ENCODE measurements at regions not wholly inside any gene's neighbourhood (a gene's known extent, or its start where the extent isn't known, plus 50 kb on each side); places are given as distances from the start of the nearest gene placed in this dataset.
"Not testable (repeated sequence)": the region's sequence is repeated elsewhere in the genome, so short reads cannot be mapped to it uniquely, and the experiment has no call there.

DNA sequence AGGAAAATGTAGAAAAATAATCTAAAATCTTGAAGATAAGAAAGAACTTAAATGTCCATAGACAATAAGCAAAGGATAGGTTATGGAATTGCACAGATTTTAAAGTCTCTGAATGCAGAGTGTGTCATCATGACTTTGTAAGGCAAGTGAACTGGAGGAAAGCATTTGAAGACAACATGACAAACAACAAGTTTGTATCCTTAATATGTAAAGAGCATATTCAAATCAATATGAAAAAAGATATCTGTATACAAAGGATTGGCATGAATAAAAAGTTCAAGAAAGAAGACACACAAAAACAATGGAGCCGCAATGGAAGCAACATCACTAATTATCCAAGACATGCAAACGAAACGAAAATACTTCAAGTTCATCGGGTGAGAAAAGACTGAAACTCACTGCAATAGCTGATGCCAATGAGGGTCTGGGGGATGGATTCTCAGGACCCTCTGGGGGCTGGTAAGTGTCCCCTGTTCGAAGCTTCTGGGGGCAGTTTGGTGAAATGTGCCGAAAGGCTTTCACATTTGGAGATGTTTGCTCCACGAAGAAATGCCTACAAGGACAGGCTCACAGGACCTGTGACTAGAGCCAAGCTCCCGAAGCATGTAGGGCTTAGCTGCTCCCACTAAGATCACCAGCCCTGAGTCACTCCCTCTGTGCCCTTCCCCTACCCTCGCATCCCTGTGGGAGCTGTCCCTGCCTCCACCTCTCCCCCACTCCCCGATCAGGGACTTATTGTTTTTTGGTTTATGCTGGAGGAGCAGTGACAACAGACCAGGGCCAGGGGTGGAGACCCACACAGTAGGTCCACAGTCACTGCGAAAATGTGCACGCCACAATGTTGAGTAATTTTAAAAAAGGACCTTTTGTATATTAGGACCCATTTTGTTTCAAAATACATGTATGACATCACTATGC is 345.7 kb upstream of the SFSWAP start:
- H3K4me1 ChIP-seq, result no peaks in the 10 kb centered on the region
- no peak for ATAC-seq
- intact Hi-C loops (cut with DNase I), result no loop called here
- H3K9me3 ChIP-seq, result no peaks in the 10 kb centered on the region
- H3K27ac ChIP-seq, result no peak overlapping the region
- DNase-seq, result no peak
- H3K4me3 ChIP-seq, result no peak overlapping the region
- no peaks in the 10 kb centered on the region for H3K36me3 ChIP-seq
- TF ChIP-seq, protein P1, sequence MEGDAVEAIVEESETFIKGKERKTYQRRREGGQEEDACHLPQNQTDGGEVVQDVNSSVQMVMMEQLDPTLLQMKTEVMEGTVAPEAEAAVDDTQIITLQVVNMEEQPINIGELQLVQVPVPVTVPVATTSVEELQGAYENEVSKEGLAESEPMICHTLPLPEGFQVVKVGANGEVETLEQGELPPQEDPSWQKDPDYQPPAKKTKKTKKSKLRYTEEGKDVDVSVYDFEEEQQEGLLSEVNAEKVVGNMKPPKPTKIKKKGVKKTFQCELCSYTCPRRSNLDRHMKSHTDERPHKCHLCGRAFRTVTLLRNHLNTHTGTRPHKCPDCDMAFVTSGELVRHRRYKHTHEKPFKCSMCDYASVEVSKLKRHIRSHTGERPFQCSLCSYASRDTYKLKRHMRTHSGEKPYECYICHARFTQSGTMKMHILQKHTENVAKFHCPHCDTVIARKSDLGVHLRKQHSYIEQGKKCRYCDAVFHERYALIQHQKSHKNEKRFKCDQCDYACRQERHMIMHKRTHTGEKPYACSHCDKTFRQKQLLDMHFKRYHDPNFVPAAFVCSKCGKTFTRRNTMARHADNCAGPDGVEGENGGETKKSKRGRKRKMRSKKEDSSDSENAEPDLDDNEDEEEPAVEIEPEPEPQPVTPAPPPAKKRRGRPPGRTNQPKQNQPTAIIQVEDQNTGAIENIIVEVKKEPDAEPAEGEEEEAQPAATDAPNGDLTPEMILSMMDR (IDR thresholded peaks at IDR 0.05), result no peak
- peaks cover 0 to 22% of the 10 kb centered on the region in 2 donors for H3K27me3 ChIP-seq

DNA sequence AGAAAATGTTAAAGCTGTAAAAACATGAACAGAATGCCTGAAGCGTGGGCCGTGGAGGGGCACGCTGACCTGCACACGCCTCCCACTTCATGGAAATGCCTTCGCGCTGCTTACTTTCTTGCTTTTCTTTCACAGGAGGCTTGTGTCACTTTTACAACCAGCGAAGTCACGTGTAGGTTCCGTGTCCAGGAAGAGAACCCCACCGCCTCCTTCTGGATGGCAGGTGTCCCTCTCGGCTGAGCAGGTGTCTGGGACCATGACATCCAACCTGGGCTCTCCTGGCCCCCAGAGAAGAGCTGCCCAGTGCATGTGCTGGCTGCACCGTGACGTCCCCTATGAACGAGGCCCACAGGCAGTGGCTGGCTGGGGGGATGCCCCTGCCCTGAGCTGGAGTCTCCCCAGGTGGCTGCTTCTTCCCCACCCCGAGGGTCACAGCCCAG is 345.0 kb upstream of the SFSWAP start:
- peak in 1 of 4 donors; percentile 43 for DNase-seq
- H3K9me3 ChIP-seq, result no peaks in the 10 kb centered on the region
- no peak overlapping the region for H3K27ac ChIP-seq
- peaks cover 0 to 22% of the 10 kb centered on the region in 2 donors for H3K27me3 ChIP-seq
- no peak for ATAC-seq
- TF ChIP-seq, protein P1 (IDR thresholded peaks at IDR 0.05), result no peak
- intact Hi-C loops (cut with DNase I), result no loop called here
- no peaks in the 10 kb centered on the region for H3K36me3 ChIP-seq
- H3K4me3 ChIP-seq, result no peak overlapping the region
- no peaks in the 10 kb centered on the region for H3K4me1 ChIP-seq

DNA sequence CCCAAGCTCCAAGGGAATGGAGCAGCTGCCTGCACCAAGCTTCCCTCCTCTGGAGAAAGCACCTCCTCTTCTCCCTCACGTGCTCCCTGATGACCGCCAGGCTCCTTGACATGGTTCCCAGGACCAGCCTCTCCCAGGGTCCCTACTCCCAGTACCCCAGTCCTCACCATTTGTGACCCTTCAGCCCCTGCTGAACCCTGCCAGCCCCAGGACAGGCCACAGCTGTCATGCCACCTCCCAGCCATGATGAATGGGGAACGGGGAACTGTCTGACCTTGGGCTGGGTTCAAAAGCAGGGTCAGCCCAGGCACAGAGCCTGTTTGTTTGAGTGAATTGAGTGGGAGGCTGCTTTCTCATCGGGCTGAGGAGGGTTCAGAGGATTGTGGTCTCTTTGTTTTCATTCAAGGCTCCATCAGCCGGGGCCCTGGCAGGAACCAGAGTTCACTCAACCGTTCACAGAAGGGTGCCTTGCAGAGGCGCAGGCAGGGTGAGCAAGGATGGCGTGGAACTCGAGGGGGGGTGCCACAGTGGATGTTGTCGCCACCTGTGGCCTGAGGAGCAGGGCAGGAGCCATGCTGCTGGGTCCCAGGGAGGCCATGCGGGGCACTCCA is 344.5 kb upstream of the SFSWAP start:
- Histone ChIP-seq H3K27ac (no peak overlapping the region), H3K9me3 (no peaks in the 10 kb centered on the region), H3K4me1 (no peaks in the 10 kb centered on the region), H3K36me3 (no peaks in the 10 kb centered on the region), H3K27me3 (peaks cover 0 to 22% of the 10 kb centered on the region in 2 donors), H3K4me3 (no peak overlapping the region)
- ATAC-seq, result no peak
- DNase-seq, result peak in 1 of 4 donors; percentile 39
- TF ChIP-seq, protein P1 (IDR thresholded peaks at IDR 0.05), result no peak
- intact Hi-C loops (cut with DNase I), result no loop called here

DNA sequence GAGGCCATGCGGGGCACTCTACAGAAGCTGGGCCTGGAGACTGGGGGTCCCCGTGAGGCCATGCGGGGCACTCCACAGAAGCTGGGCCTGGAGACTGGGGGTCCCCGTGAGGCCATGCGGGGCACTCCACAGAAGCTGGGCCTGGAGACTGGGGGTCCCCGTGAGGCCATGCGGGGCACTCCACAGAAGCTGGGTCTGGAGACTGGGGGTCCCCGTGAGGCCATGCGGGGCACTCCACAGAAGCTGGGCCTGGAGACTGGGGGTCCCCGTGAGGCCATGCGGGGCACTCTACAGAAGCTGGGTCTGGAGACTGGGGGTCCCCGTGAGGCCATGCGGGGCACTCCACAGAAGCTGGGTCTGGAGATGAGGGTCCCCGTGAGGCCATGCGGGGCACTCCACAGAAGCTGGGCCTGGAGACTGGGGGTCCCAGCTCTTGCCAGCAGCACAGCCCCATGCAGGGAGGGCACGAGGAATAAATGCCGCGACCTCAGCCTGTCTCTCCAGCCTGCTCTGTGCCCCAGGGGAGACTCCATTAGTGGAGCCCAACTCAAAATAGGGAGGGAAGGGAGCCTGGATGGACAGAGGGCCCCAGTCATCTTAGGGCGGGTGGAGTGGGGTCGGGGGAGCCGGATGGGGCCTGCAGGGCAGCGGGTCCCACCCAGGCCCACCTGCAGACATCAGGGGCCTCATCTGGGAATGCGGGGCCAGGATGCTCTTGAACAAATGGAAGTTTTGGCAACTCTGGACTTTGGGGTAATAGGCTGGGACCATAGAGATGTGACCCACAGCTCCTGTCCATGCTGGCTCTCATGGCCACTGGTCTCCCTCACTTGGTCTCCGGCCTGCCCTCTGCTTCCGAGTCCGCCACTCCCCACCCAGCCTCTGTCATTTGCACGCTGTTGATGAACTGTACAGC is 343.6 kb upstream of the SFSWAP start:
- H3K36me3 ChIP-seq; H3K4me3 ChIP-seq; H3K9me3 ChIP-seq; H3K4me1 ChIP-seq; ATAC-seq; intact Hi-C loops (cut with DNase I); H3K27ac ChIP-seq: not testable (repeated sequence)
- H3K27me3 ChIP-seq, result peaks cover 0 to 22% of the 10 kb centered on the region in 2 donors
- peak in 1 of 4 donors; percentile 60 for DNase-seq

DNA sequence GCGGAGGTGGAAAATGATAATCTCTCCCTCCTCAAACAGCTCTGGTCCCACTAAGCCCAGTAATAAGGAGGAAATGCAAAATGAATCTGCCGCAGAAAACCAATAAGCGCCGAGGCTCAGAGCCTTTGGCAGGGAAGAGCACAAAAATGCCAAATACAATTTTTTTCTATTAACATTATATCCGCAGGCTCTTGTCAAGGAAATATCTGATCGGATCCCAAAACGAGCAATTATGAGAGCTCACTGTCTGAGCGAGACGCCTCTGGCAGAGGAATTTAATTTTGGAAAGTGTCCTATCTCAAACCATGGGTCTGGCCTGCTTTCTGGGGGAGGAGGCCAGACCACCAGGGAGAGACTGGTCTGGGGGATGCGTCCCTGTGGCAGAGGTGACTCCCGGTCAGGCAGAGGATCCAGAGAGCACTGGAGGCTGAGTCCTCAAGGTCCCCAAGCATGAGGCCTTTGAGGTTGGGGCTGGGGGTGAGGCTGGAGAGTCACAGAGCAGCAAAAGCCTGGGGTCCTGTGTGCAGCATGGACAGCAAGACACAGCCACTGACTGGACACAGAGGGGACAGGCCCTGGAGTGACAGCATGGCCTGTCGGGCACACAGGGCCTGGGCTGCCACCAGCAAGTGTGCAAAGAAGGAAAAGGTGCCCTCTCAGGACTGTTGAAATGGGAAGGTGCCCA is 342.8 kb upstream of the SFSWAP start:
- Histone ChIP-seq H3K27me3 (peaks cover 0 to 22% of the 10 kb centered on the region in 2 donors), H3K4me3 (no peak overlapping the region), H3K36me3 (no peaks in the 10 kb centered on the region), H3K9me3 (no peaks in the 10 kb centered on the region), H3K27ac (no peak overlapping the region), H3K4me1 (no peaks in the 10 kb centered on the region)
- DNase-seq (peak in 2 of 4 donors; percentile 22 to 23), ATAC-seq (no peak)
- intact Hi-C loops (cut with DNase I), result no loop called here
- TF ChIP-seq, protein P1 (IDR thresholded peaks at IDR 0.05), result no peak

All from left lung (tissue), 4 donors.